ENCODE measurements at regions not wholly inside any gene's neighbourhood (a gene's known extent, or its start where the extent isn't known, plus 50 kb on each side); places are given as distances from the start of the nearest gene placed in this dataset.

DNA sequence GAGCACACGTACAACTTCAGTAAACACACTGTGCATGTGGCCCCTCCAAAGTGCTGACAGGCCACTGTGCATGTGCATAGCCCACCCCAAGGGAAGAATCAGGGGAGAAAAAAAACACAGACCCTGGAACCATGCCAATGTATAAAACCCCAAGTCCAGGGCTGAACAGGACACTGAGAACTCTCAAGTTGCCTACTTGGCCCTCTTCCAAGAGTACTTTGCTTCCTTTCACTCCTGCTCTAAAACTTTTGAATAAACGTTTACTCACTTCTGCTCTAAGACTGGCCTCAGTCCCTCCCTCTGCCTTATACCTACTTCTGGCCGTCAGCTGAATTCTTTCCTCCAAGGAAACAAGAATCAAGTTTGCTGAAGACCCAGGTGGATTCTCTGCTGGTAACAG, 77.7 kb upstream of the NFIB start:
- TF ChIP-seq POLR2A (IDR thresholded peaks at IDR 0.05) (no peak), POLR2AphosphoS5 (IDR thresholded peaks at IDR 0.05) (no peak), EP300 (IDR thresholded peaks at IDR 0.05) (no peak)
- TF ChIP-seq, protein P1, sequence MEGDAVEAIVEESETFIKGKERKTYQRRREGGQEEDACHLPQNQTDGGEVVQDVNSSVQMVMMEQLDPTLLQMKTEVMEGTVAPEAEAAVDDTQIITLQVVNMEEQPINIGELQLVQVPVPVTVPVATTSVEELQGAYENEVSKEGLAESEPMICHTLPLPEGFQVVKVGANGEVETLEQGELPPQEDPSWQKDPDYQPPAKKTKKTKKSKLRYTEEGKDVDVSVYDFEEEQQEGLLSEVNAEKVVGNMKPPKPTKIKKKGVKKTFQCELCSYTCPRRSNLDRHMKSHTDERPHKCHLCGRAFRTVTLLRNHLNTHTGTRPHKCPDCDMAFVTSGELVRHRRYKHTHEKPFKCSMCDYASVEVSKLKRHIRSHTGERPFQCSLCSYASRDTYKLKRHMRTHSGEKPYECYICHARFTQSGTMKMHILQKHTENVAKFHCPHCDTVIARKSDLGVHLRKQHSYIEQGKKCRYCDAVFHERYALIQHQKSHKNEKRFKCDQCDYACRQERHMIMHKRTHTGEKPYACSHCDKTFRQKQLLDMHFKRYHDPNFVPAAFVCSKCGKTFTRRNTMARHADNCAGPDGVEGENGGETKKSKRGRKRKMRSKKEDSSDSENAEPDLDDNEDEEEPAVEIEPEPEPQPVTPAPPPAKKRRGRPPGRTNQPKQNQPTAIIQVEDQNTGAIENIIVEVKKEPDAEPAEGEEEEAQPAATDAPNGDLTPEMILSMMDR (IDR thresholded peaks at IDR 0.05), result no peak
- intact Hi-C loops (cut with DNase I), result no loop called here

DNA sequence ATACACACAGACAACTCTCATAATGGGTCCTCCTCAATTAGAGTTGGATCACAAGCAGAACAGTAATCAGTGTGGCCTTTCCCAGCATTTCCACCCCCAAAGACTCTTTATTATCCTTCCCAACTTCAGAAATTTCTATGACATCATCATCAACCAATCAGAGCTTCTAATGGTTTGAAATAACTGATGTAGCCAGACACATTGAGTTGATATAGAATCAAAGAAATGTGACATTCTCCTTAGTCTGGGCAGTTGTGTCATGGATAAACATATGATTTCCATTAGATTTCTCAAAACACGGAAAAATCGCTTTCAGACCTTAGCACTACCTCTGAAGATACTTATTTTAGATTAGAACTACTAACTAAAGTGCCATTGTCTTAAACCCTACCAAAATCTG, 75.7 kb upstream of the NFIB start:
- Histone ChIP-seq H3K9me3 (peaks cover 0 to 4% (median 0%) of the 10 kb centered on the region in 4 donors), H3K27ac (no peak overlapping the region), H3K4me3 (no peak overlapping the region), H3K36me3 (no peaks in the 10 kb centered on the region), H3K27me3 (no peaks in the 10 kb centered on the region), H3K4me1 (peaks cover 0 to 7% (median 0%) of the 10 kb centered on the region in 4 donors)
- TF ChIP-seq POLR2A (IDR thresholded peaks at IDR 0.05) (no peak), POLR2AphosphoS5 (IDR thresholded peaks at IDR 0.05) (no peak), EP300 (IDR thresholded peaks at IDR 0.05) (no peak)
- TF ChIP-seq, protein P1 (IDR thresholded peaks at IDR 0.05), result no peak
- WGBS, 2 donors, result 84 to 93% methylated on average over 2 of the region's 2 CpGs
- intact Hi-C loops (cut with DNase I), result no loop called here
- DNase-seq, result no peak

More for the DNA sequence above, 77.7 kb upstream of the NFIB start:
- Histone ChIP-seq H3K27me3 (no peaks in the 10 kb centered on the region), H3K4me1 (peaks cover 0 to 7% (median 0%) of the 10 kb centered on the region in 4 donors), H3K27ac (no peak overlapping the region), H3K4me3 (no peak overlapping the region), H3K36me3 (no peaks in the 10 kb centered on the region), H3K9me3 (peaks cover 0 to 4% (median 0%) of the 10 kb centered on the region in 4 donors)
- DNase-seq, result no peak
- WGBS, 2 donors, result 44 to 73% methylated on average over 3 of the region's 3 CpGs

DNA sequence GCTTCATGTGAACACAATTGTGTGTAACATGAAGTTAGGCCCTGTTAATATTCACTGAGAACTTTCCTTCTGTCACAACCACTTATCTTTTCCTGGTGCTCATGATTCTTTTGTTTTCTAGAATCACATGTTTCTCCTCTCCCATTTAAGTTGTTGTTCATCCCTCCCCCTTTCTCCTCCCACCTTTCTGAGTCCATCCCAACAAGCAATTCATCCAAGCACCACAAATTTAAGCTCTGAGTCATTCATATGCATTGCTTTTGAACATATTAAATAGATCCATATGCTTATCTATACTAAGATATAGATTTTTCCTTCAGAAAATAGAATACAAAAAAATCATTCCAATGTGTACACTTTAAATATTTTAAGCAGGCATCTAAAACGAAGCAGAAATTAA, 75.2 kb upstream of the NFIB start:
- TF ChIP-seq POLR2A (IDR thresholded peaks at IDR 0.05), result no peak
- no peak for TF ChIP-seq POLR2AphosphoS5 (IDR thresholded peaks at IDR 0.05)
- TF ChIP-seq, protein P1 (IDR thresholded peaks at IDR 0.05), result no peak
- TF ChIP-seq EP300 (IDR thresholded peaks at IDR 0.05), result no peak
- Histone ChIP-seq H3K27me3 (no peaks in the 10 kb centered on the region), H3K27ac (no peak overlapping the region), H3K36me3 (no peaks in the 10 kb centered on the region), H3K9me3 (peaks cover 0 to 4% (median 0%) of the 10 kb centered on the region in 4 donors), H3K4me3 (no peak overlapping the region), H3K4me1 (peaks cover 0 to 7% (median 0%) of the 10 kb centered on the region in 4 donors)
- DNase-seq, result no peak
- intact Hi-C loops (cut with DNase I), result no loop called here
- WGBS, 2 donors, result 68 to 76% methylated on average over 1 of the region's 1 CpG

DNA sequence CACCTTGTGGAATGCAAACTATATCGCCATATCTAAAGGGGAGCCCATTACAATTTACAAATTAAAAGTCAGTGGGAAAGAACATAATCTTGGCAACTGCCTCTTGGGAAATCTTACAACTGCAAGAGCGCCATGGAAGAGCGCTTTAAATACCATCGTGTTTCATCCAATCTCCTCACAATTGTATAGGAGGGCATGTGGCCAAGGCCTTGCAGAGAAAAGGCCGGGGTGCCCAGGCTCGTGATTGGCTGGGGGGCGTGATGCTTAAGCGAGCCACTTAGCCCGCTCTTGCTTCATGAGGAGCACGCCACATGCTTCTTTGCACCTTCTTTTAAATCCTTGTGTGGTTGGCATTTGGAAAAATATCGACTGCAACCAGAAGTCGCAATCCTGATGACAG, 69.8 kb upstream of the NFIB start:
- H3K27me3 ChIP-seq, result no peaks in the 10 kb centered on the region
- H3K4me3 ChIP-seq, result no peak overlapping the region
- 92 to 93% methylated on average over 12 of the region's 12 CpGs for WGBS, 2 donors
- H3K27ac ChIP-seq, result no peak overlapping the region
- no peaks in the 10 kb centered on the region for H3K9me3 ChIP-seq
- peaks cover 0 to 5% (median 2%) of the 10 kb centered on the region in 4 donors for H3K4me1 ChIP-seq
- no peak for DNase-seq
- no peak for TF ChIP-seq POLR2AphosphoS5 (IDR thresholded peaks at IDR 0.05)
- TF ChIP-seq, protein P1 (IDR thresholded peaks at IDR 0.05), result no peak
- TF ChIP-seq POLR2A (IDR thresholded peaks at IDR 0.05), result no peak
- TF ChIP-seq EP300 (IDR thresholded peaks at IDR 0.05), result no peak
- intact Hi-C loops (cut with DNase I), result no loop called here
- no peaks in the 10 kb centered on the region for H3K36me3 ChIP-seq

DNA sequence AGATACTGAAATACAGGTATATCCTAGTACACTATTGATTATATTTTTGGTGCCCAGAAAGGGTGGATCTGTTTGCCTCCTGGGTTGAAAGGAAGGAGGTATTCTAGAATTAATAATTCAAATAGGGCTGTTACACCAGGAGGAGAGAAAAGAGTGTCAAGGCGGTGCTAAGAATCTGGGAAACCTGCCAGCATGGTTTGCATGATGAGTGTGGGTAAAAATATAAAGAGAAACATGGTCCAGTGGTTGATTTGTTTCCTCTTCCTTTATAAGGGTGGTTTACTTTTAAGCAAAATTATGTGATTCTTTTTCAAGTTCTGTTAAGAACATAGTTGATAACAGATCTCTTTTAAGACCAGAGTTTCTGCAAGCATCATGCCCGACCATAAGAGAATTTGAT, 69.4 kb upstream of the NFIB start:
- no peaks in the 10 kb centered on the region for H3K36me3 ChIP-seq
- peaks cover 0 to 5% (median 2%) of the 10 kb centered on the region in 4 donors for H3K4me1 ChIP-seq
- TF ChIP-seq, protein P1 (IDR thresholded peaks at IDR 0.05), result no peak
- TF ChIP-seq POLR2AphosphoS5 (IDR thresholded peaks at IDR 0.05) (no peak), EP300 (IDR thresholded peaks at IDR 0.05) (no peak), POLR2A (IDR thresholded peaks at IDR 0.05) (no peak)
- WGBS, 2 donors, result 31 to 41% methylated on average over 2 of the region's 2 CpGs
- no peak for DNase-seq
- H3K27me3 ChIP-seq, result no peaks in the 10 kb centered on the region
- intact Hi-C loops (cut with DNase I), result no loop called here
- H3K27ac ChIP-seq, result no peak overlapping the region
- no peak overlapping the region for H3K4me3 ChIP-seq
- H3K9me3 ChIP-seq, result no peaks in the 10 kb centered on the region
